ENCODE measurements at regions not wholly inside any gene's neighbourhood (a gene's known extent, or its start where the extent isn't known, plus 50 kb on each side); places are given as distances from the start of the nearest gene placed in this dataset.

DNA sequence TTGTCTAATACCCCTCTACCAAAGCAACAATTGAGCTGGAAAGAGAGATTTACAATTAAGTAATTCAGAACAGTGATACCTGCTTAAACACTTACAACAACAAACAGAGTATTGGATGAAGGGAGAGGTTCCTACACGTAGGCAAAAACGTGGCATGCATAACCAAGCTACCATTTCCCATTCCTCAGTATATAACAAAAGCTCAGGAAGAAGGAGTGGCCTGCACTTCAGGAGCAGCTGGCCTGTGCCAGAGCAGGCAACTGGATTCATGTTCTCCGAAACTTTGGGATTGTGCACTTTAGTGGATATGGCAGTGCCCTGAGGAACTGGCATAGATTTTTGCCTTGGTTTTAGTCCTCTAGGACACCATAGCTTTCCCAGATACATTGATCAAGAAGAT is 630.2 kb upstream of the PCDH9 start:
- POLR2A ChIA-PET, result no interaction called here
- TF ChIP-seq CBX8 (IDR thresholded peaks at IDR 0.05) (no peak), TP53 (CRISPR knock-in tag; IDR thresholded peaks at IDR 0.05) (no peak), SREBF2 (IDR thresholded peaks at IDR 0.05) (no peak), NPAS2 (CRISPR knock-in tag; IDR thresholded peaks at IDR 0.05; ENCODE audit: borderline replicate concordance) (no peak), EP300 (IDR thresholded peaks at IDR 0.05) (no peak)
- TF ChIP-seq, protein P1, sequence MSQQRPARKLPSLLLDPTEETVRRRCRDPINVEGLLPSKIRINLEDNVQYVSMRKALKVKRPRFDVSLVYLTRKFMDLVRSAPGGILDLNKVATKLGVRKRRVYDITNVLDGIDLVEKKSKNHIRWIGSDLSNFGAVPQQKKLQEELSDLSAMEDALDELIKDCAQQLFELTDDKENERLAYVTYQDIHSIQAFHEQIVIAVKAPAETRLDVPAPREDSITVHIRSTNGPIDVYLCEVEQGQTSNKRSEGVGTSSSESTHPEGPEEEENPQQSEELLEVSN (IDR thresholded peaks at IDR 0.05; ENCODE audit: borderline replicate concordance, low read depth), result no peak

DNA sequence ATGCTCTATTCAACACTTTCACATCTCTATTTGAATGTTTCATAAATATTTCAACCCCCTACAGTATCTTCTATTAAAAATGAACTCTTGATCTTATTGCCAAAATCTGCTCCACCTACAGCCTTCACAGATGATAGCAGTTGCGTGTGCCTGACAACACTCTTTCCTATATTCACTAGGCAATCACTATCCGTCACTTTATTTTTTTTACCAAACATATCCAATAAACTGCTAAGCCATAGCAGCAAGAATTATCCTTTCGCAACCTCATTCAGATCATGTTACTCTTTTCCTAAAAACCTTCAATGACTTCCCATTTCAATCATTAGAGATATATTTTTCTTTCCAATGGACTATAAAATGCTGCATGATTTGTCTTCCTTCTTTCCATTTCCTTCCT is 629.8 kb upstream of the PCDH9 start:
- no peak for TF ChIP-seq RNF2 (IDR thresholded peaks at IDR 0.05; ENCODE audit: borderline replicate concordance, low read depth)
- no peak for TF ChIP-seq BHLHE40 (IDR thresholded peaks at IDR 0.05; ENCODE audit: low read depth, low read length)
- POLR2A ChIA-PET, result no interaction called here
- DNase-seq (ENCODE audit: low read depth in 1 of 2, low spot score in 1 of 2) (no peak), ATAC-seq (no peak), FAIRE-seq (no peak)
- H3K4me3 ChIP-seq, result no peak overlapping the region
- H3K9me3 ChIP-seq, result no peaks in the 10 kb centered on the region; the same call in 2 of the 3 replicates
- H3K27ac ChIP-seq, result no peak overlapping the region
- H3K4me1 ChIP-seq, result no peaks in the 10 kb centered on the region
- CTCF ChIA-PET, result no interaction called here
- H3K4me2 ChIP-seq, result no peak overlapping the region
- WGBS (ENCODE audit: missing lambda C conversion rate), result 78% methylated on average over 3 of the region's 3 CpGs

More for the DNA sequence above, 630.2 kb upstream of the PCDH9 start:
- H3K27ac ChIP-seq, result no peak overlapping the region
- no peaks in the 10 kb centered on the region for H3K4me1 ChIP-seq
- DNase-seq (ENCODE audit: low read depth in 1 of 2, low spot score in 1 of 2) (no peak), ATAC-seq (no peak), FAIRE-seq (no peak)
- no peak overlapping the region for H3K4me2 ChIP-seq
- H3K4me3 ChIP-seq, result no peak overlapping the region
- WGBS (ENCODE audit: missing lambda C conversion rate), result 25% methylated on average over 3 of the region's 3 CpGs
- CTCF ChIA-PET, result no interaction called here
- H3K9me3 ChIP-seq, result no peaks in the 10 kb centered on the region; the same call in 2 of the 3 replicates

DNA sequence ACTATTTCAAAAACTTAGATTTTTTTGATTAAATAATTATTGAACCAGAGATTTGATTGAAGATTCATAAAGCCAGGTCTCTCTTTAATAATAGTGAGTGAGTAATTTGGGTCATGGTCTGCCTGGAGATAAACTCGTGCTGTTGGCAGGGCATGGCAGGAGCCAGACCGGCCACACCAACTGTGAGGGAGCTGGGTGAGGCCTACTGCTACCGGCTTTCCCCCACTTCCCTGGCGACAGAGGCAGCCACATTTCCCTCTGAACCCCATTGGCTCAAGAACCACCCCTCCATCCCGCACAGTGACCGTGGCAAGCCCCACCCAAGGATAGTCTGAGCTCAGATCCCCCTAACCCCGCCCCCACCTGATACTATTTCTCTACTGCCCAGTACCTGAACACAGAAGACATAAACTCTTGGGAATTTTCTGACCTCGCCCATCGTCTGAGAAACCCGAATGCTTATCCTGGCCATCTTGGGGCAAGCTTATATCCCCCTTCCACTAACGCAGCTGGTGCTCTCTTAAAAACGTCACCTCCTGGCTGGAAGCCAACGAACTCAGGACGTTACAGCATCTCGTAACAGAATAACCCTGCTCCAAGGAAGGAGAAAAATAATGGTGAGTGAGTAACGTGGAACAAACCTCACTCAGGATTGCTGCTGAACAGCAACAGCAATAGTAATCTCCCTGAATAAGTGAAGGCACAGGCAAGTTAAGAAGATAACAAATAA is 627.6 kb upstream of the PCDH9 start:
- H3K9me3 ChIP-seq, result no peaks in the 10 kb centered on the region; the same call in 2 of the 3 replicates
- H3K4me1 ChIP-seq, result no peaks in the 10 kb centered on the region
- no peak overlapping the region for H3K4me2 ChIP-seq
- ChIA-PET CTCF (no interaction called here), POLR2A (no interaction called here)
- H3K4me3 ChIP-seq, result no peak overlapping the region
- WGBS (ENCODE audit: missing lambda C conversion rate), result 50% methylated on average over 13 of the region's 16 CpGs
- ATAC-seq (no peak), FAIRE-seq (no peak), DNase-seq (ENCODE audit: low read depth in 1 of 2, low spot score in 1 of 2) (no peak)
- H3K27ac ChIP-seq, result no peak overlapping the region
- TF ChIP-seq FOSB (CRISPR knock-in tag; IDR thresholded peaks at IDR 0.05) (no peak), BHLHE40 (IDR thresholded peaks at IDR 0.05; ENCODE audit: low read depth, low read length) (no peak), HOXA7 (CRISPR knock-in tag; IDR thresholded peaks at IDR 0.05) (no peak), NPAS2 (CRISPR knock-in tag; IDR thresholded peaks at IDR 0.05; ENCODE audit: borderline replicate concordance) (no peak), CEBPB (IDR thresholded peaks at IDR 0.05) (no peak), KDM5A (IDR thresholded peaks at IDR 0.05) (no peak), RFX5 (IDR thresholded peaks at IDR 0.05) (no peak), ESRRA (IDR thresholded peaks at IDR 0.05; ENCODE audit: borderline replicate concordance, low read length) (no peak), JUNB (IDR thresholded peaks at IDR 0.05) (no peak), SREBF2 (IDR thresholded peaks at IDR 0.05) (no peak), FOXS1 (CRISPR knock-in tag; IDR thresholded peaks at IDR 0.05) (no peak)
- TF ChIP-seq, protein P2, sequence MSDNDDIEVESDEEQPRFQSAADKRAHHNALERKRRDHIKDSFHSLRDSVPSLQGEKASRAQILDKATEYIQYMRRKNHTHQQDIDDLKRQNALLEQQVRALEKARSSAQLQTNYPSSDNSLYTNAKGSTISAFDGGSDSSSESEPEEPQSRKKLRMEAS (IDR thresholded peaks at IDR 0.05), result no peak
- TF ChIP-seq, protein P3, sequence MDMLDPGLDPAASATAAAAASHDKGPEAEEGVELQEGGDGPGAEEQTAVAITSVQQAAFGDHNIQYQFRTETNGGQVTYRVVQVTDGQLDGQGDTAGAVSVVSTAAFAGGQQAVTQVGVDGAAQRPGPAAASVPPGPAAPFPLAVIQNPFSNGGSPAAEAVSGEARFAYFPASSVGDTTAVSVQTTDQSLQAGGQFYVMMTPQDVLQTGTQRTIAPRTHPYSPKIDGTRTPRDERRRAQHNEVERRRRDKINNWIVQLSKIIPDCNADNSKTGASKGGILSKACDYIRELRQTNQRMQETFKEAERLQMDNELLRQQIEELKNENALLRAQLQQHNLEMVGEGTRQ (IDR thresholded peaks at IDR 0.05), result no peak
- TF ChIP-seq, protein P4, sequence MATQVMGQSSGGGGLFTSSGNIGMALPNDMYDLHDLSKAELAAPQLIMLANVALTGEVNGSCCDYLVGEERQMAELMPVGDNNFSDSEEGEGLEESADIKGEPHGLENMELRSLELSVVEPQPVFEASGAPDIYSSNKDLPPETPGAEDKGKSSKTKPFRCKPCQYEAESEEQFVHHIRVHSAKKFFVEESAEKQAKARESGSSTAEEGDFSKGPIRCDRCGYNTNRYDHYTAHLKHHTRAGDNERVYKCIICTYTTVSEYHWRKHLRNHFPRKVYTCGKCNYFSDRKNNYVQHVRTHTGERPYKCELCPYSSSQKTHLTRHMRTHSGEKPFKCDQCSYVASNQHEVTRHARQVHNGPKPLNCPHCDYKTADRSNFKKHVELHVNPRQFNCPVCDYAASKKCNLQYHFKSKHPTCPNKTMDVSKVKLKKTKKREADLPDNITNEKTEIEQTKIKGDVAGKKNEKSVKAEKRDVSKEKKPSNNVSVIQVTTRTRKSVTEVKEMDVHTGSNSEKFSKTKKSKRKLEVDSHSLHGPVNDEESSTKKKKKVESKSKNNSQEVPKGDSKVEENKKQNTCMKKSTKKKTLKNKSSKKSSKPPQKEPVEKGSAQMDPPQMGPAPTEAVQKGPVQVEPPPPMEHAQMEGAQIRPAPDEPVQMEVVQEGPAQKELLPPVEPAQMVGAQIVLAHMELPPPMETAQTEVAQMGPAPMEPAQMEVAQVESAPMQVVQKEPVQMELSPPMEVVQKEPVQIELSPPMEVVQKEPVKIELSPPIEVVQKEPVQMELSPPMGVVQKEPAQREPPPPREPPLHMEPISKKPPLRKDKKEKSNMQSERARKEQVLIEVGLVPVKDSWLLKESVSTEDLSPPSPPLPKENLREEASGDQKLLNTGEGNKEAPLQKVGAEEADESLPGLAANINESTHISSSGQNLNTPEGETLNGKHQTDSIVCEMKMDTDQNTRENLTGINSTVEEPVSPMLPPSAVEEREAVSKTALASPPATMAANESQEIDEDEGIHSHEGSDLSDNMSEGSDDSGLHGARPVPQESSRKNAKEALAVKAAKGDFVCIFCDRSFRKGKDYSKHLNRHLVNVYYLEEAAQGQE (IDR thresholded peaks at IDR 0.05), result no peak
